Smooth muscle cell (in vitro differentiated cells): ENCODE measurements at regions not wholly inside any gene's neighbourhood (a gene's known extent, or its start where the extent isn't known, plus 50 kb on each side); places are given as distances from the start of the nearest gene placed in this dataset.

Source experiments
- DNase-seq: peaks from one replicate; lab custom pipeline; 2025; ENCODE audit not compliant: unreplicated experiment; lab: John Stamatoyannopoulos, UW
- H2AFZ ChIP-seq: fragments of 200-600 bp; sonication (generic); 2 replicates; pipeline ENCODE4 v1.6.0; 2016; ENCODE audit warnings: antibody characterized with exemption, low read depth, mild to moderate bottlenecking
- H3F3A ChIP-seq: fragments of 200-600 bp; sonication (generic); 2 replicates; pipeline ENCODE4 v1.6.0; 2017; ENCODE audit warnings: antibody characterized with exemption, low read depth
- H3K27ac ChIP-seq: fragments of 200-600 bp; sonication (generic); 2 replicates; pipeline ENCODE4 v1.5.1; 2016; ENCODE audit warnings: low read depth, mild to moderate bottlenecking
- H3K27me3 ChIP-seq: fragments of 200-600 bp; sonication (generic); 2 replicates; pipeline ENCODE4 v1.6.1; 2016; ENCODE audit warnings: low read depth, mild to moderate bottlenecking
- H3K36me3 ChIP-seq: fragments of 200-600 bp; sonication (generic); 2 replicates; pipeline ENCODE4 v1.5.1; 2016; ENCODE audit warnings: low read depth
- H3K4me1 ChIP-seq: fragments of 200-600 bp; sonication (generic); 2 replicates; pipeline ENCODE4 v1.5.1; 2016; ENCODE audit warnings: low read depth
- H3K4me2 ChIP-seq: fragments of 200-600 bp; sonication (generic); 2 replicates; pipeline ENCODE4 v1.6.0; 2016; ENCODE audit warnings: mild to moderate bottlenecking
- H3K4me3 ChIP-seq: fragments of 200-600 bp; sonication (generic); 2 replicates; pipeline ENCODE4 v1.5.1; 2016; ENCODE audit warnings: mild to moderate bottlenecking
- H3K79me2 ChIP-seq: fragments of 200-600 bp; sonication (generic); 2 replicates; pipeline ENCODE4 v1.6.0; 2016; ENCODE audit warnings: low read depth, mild to moderate bottlenecking
- H3K9ac ChIP-seq: fragments of 200-600 bp; sonication (generic); 2 replicates; pipeline ENCODE4 v1.6.0; 2016; ENCODE audit warnings: low read depth
- H3K9me3 ChIP-seq: fragments of 200-600 bp; sonication (generic); replicated peaks from 2 replicates; pipeline ENCODE4 v1.5.1; 2016; ENCODE audit warnings: low read depth
- H4K20me1 ChIP-seq: fragments of 200-600 bp; sonication (generic); 2 replicates; pipeline ENCODE4 v1.6.0; 2016; ENCODE audit warnings: low read depth
- WGBS: methylation state at CpG from one replicate; pipeline ENCODE4 v1.1.7; 2016; ENCODE audit warnings: low lambda C conversion rate; 5-methylcytosine and 5-hydroxymethylcytosine counted together
- TF ChIP-seq, protein P1 (sequence below): fragments of 200-600 bp; sonication (generic); IDR thresholded peaks from 2 replicates; pipeline ENCODE4 v1.5.1; 2017; ENCODE audit warnings: borderline replicate concordance, mild to moderate bottlenecking, antibody characterized with exemption; ENCODE audit not compliant: insufficient read depth, poor library complexity, severe bottlenecking

DNA sequence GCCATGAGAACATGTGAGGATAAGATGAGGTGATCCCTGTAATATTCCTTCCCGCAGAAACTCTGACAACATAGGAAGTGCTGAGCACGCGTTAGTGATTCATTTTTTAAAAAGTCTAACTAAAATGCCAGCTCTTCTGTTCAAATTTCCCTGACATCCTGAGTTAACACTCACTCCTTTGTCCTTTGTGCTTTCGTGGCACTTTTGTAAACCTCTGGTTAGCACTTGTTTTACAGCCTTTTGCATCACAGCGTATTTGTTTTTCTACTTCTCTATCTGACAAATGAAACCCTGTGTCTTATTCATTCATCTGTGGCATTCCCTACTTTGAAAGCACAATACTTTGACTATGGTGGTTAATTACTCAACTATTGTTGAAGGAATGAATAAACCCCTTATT lies 313.6 kb downstream of the NUAK1 start:
- no peak overlapping the region for H3K4me3 ChIP-seq
- H3F3A ChIP-seq, result no peaks in the 10 kb centered on the region
- no peak overlapping the region for H3K27ac ChIP-seq
- no peak overlapping the region for H3K4me2 ChIP-seq
- WGBS, result 77% methylated on average over 5 of the region's 5 CpGs
- TF ChIP-seq, protein P1, sequence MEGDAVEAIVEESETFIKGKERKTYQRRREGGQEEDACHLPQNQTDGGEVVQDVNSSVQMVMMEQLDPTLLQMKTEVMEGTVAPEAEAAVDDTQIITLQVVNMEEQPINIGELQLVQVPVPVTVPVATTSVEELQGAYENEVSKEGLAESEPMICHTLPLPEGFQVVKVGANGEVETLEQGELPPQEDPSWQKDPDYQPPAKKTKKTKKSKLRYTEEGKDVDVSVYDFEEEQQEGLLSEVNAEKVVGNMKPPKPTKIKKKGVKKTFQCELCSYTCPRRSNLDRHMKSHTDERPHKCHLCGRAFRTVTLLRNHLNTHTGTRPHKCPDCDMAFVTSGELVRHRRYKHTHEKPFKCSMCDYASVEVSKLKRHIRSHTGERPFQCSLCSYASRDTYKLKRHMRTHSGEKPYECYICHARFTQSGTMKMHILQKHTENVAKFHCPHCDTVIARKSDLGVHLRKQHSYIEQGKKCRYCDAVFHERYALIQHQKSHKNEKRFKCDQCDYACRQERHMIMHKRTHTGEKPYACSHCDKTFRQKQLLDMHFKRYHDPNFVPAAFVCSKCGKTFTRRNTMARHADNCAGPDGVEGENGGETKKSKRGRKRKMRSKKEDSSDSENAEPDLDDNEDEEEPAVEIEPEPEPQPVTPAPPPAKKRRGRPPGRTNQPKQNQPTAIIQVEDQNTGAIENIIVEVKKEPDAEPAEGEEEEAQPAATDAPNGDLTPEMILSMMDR, result no peak
- H3K27me3 ChIP-seq, result no peaks in the 10 kb centered on the region
- no peaks in the 10 kb centered on the region for H3K9me3 ChIP-seq
- peaks cover 10% of the 10 kb centered on the region for H3K4me1 ChIP-seq
- no peaks in the 10 kb centered on the region for H3K79me2 ChIP-seq
- no peaks in the 10 kb centered on the region for H3K36me3 ChIP-seq
- no peak overlapping the region for H3K9ac ChIP-seq
- H4K20me1 ChIP-seq, result no peaks in the 10 kb centered on the region
- H2AFZ ChIP-seq, result no peak overlapping the region
- no peak for DNase-seq

DNA sequence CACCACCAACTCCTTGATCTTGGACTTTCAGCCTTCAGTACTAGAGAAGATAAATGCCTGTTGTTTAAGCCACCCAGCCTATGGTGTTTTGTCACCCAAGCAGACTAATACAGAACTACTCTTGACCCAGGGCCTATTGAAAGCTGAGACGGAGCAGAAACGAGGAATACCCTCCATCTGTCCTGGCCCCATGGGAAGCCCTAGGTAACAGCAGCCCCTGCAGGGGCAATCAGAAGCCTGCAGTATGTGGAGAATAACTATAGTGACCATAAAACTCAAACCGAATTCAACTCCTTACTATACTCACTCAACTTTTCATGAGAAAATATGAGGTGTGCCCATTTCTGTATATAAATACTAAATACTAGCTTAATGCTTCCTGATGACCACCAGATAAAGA lies 307.4 kb downstream of the NUAK1 start:
- Histone ChIP-seq H3K36me3 (no peaks in the 10 kb centered on the region), H3K27me3 (no peaks in the 10 kb centered on the region), H2AFZ (no peak overlapping the region), H3K9me3 (no peaks in the 10 kb centered on the region), H4K20me1 (no peaks in the 10 kb centered on the region), H3K4me3 (no peak overlapping the region), H3K4me2 (no peak overlapping the region), H3K4me1 (no peaks in the 10 kb centered on the region), H3F3A (no peaks in the 10 kb centered on the region), H3K9ac (no peak overlapping the region), H3K27ac (no peak overlapping the region), H3K79me2 (no peaks in the 10 kb centered on the region)
- no peak for DNase-seq
- TF ChIP-seq, protein P1, result no peak
- WGBS, result 96% methylated on average over 3 of the region's 3 CpGs

DNA sequence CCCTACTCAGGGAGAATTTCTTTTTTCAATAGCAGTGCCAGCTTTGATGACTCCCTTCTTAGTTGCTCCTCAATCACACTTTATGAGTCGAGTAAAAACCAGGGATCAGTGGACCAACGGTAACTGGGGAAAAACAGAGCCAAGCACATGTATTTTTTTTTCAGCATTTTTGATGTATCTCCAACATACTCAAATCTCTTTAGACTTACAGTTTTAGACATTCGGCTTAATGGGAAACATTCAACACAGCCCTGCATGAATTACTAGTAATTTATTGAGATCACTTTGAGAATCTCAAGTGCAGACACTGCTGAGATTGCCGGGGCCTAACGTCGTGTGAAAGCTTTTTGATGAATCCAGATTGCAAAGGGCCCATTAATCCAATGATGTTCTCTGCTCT lies 306.7 kb downstream of the NUAK1 start:
- Histone ChIP-seq H3K27ac (no peak overlapping the region), H3K4me1 (no peaks in the 10 kb centered on the region), H3K4me2 (no peak overlapping the region), H3K27me3 (no peaks in the 10 kb centered on the region), H3F3A (no peaks in the 10 kb centered on the region), H3K36me3 (no peaks in the 10 kb centered on the region), H3K4me3 (no peak overlapping the region), H4K20me1 (no peaks in the 10 kb centered on the region), H2AFZ (no peak overlapping the region), H3K9me3 (no peaks in the 10 kb centered on the region), H3K9ac (no peak overlapping the region), H3K79me2 (no peaks in the 10 kb centered on the region)
- TF ChIP-seq, protein P1, result no peak
- WGBS, result 77% methylated on average over 6 of the region's 6 CpGs
- DNase-seq, result no peak

DNA sequence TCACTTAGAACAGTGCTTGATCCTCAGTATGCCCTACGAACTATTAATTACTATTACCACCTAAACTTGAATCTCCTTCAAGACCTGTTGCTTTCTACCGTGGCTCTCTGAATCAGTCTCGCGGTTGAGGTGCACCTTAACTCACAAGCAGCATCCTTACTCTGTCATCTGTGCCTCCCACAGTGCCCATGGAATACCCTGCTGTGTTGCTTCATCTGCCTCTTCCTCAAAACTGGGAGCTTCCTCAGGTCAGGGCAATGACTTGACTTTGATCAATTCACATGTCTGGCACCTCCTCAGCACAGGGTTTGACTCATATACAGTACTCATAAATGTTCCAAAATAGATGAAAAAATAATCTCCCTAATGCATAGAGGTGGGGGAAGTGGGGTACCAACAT lies 305.9 kb downstream of the NUAK1 start:
- Histone ChIP-seq H3K4me3 (no peak overlapping the region), H3K36me3 (no peaks in the 10 kb centered on the region)

More for the DNA sequence above, 305.9 kb downstream of the NUAK1 start:
- H3K79me2 ChIP-seq, result no peaks in the 10 kb centered on the region
- no peaks in the 10 kb centered on the region for H3K4me1 ChIP-seq
- H4K20me1 ChIP-seq, result no peaks in the 10 kb centered on the region
- no peaks in the 10 kb centered on the region for H3K9me3 ChIP-seq
- H3K9ac ChIP-seq, result no peak overlapping the region
- 79% methylated on average over 4 of the region's 4 CpGs for WGBS
- no peaks in the 10 kb centered on the region for H3F3A ChIP-seq
- H3K4me2 ChIP-seq, result no peak overlapping the region
- H3K27me3 ChIP-seq, result no peaks in the 10 kb centered on the region
- no peak for DNase-seq
- TF ChIP-seq, protein P1, result no peak
- H3K27ac ChIP-seq, result no peak overlapping the region
- no peak overlapping the region for H2AFZ ChIP-seq
